ENCODE measurements at regions not wholly inside any gene's neighbourhood (a gene's known extent, or its start where the extent isn't known, plus 50 kb on each side); places are given as distances from the start of the nearest gene placed in this dataset.

DNA sequence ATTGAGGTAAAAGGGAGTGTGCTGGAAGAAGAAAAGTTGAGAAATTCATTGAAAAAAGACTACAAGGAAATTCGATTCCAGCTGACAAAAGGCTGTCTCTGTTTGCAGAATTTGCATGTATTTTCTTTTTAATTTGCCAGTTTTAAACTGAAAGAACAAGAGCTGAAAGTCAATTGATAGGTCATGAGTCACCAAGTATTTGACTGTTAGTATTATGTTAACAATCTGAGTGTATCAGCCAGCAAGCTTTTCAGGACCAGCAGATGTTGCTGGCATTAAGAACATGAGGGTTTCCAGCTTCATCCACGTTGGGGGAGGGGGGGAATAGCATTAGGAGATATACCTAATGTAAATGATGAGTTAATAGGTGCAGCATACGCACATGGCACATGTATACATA, 726.7 kb downstream of the METTL15 start:
- no peak overlapping the region for H3K9ac ChIP-seq (ENCODE audit: low read length)
- no peak overlapping the region for H3K4me3 ChIP-seq (ENCODE audit: control extremely low read depth in 1 of 5, extremely low read depth in 1 of 5, insufficient read depth in 1 of 5, low read depth in 2 of 5, low read length in 4 of 5)
- H3K4me1 ChIP-seq (ENCODE audit: control insufficient read depth in 2 of 2, insufficient read depth in 2 of 2, low read length in 2 of 2): no peaks in the 10 kb centered on the region
- POLR2A ChIA-PET: no interaction called here
- no peak for ATAC-seq (ENCODE audit: low read depth)
- no peaks in the 10 kb centered on the region for H3K27me3 Mint-ChIP-seq
- no peak for DNase-seq
- H4K20me1 ChIP-seq (ENCODE audit: control insufficient read depth, insufficient read depth, low read length, poor library complexity, severe bottlenecking): no peaks in the 10 kb centered on the region
- TF ChIP-seq, protein P1, sequence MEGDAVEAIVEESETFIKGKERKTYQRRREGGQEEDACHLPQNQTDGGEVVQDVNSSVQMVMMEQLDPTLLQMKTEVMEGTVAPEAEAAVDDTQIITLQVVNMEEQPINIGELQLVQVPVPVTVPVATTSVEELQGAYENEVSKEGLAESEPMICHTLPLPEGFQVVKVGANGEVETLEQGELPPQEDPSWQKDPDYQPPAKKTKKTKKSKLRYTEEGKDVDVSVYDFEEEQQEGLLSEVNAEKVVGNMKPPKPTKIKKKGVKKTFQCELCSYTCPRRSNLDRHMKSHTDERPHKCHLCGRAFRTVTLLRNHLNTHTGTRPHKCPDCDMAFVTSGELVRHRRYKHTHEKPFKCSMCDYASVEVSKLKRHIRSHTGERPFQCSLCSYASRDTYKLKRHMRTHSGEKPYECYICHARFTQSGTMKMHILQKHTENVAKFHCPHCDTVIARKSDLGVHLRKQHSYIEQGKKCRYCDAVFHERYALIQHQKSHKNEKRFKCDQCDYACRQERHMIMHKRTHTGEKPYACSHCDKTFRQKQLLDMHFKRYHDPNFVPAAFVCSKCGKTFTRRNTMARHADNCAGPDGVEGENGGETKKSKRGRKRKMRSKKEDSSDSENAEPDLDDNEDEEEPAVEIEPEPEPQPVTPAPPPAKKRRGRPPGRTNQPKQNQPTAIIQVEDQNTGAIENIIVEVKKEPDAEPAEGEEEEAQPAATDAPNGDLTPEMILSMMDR (IDR thresholded peaks at IDR 0.05): no peak
- TF ChIP-seq EZH2 (IDR thresholded peaks at IDR 0.05; ENCODE audit: borderline replicate concordance, insufficient read depth, low read depth, low read length, poor library complexity, severe bottlenecking): no peak
- H3K27ac ChIP-seq (ENCODE audit: low read length in 2 of 2): no peak overlapping the region
- intact Hi-C loops (cut with micrococcal nuclease): no loop called here
- 58% methylated on average over 1 of the region's 3 CpGs for WGBS (ENCODE audit: insufficient coverage)
- H3K27me3 ChIP-seq (replicated peaks in 1 of 4; ENCODE audit: control extremely low read depth in 1 of 4, control insufficient read depth in 3 of 4, insufficient read depth in 4 of 4, low read length in 3 of 4): no peaks in the 10 kb centered on the region
- CTCF ChIA-PET: no interaction called here
- H3K9me3 Mint-ChIP-seq (ENCODE audit: insufficient read depth): peaks cover 3% of the 10 kb centered on the region
- no peak overlapping the region for H3K4me2 ChIP-seq (replicated peaks; ENCODE audit: low read depth, low read length, poor library complexity, severe bottlenecking)
- H3K36me3 ChIP-seq (replicated peaks in 1 of 2; ENCODE audit: control extremely low read depth in 1 of 2, control insufficient read depth in 1 of 2, extremely low read depth in 1 of 2, insufficient read depth in 2 of 2, low read length in 1 of 2): no peaks in the 10 kb centered on the region
- peaks cover 0 to 1% (median 0%) of the 10 kb centered on the region in 3 donors for H3K9me3 ChIP-seq (ENCODE audit: control extremely low read depth in 1 of 3, control insufficient read depth in 2 of 3, insufficient read depth in 1 of 3, low read length in 2 of 3)
- H3K27ac Mint-ChIP-seq: no peak overlapping the region
- no peak overlapping the region for H3K4me3 Mint-ChIP-seq
- no peak overlapping the region for H2AFZ ChIP-seq (ENCODE audit: insufficient read depth, low read depth, low read length, poor library complexity, severe bottlenecking)
- no peaks in the 10 kb centered on the region for H3K79me2 ChIP-seq (ENCODE audit: control insufficient read depth, insufficient read depth, low read length)
- no peaks in the 10 kb centered on the region for H3K4me1 Mint-ChIP-seq

DNA sequence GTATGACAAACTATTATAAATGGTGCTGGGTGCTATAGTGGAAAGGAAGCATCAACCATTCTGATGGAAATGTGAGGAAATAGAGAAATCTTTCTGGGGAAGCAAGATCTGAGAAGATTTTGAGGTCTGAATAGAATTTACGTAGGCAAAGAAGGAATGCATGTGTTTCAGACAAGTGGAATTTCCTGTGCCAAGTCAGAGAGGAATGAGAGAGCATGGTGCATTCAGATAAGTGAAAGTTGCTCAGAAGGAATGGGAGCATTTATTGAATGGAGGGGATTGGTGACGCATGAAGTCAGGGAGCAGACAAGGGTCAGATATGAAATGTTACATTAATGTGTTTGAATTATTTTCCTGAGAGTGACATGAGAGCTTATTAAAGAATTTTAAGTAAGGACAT, 725.5 kb downstream of the METTL15 start:
- POLR2A ChIA-PET: no interaction called here
- Mint-ChIP-seq H3K4me1 (no peaks in the 10 kb centered on the region), H3K4me3 (no peak overlapping the region), H3K9me3 (ENCODE audit: insufficient read depth) (peaks cover 3% of the 10 kb centered on the region), H3K27ac (no peak overlapping the region), H3K27me3 (no peaks in the 10 kb centered on the region)
- no peak overlapping the region for H2AFZ ChIP-seq (ENCODE audit: insufficient read depth, low read depth, low read length, poor library complexity, severe bottlenecking)
- H3K79me2 ChIP-seq (ENCODE audit: control insufficient read depth, insufficient read depth, low read length): no peaks in the 10 kb centered on the region
- H3K27ac ChIP-seq (ENCODE audit: low read length in 2 of 2): no peak overlapping the region
- H3K4me3 ChIP-seq (ENCODE audit: control extremely low read depth in 1 of 5, extremely low read depth in 1 of 5, insufficient read depth in 1 of 5, low read depth in 2 of 5, low read length in 4 of 5): no peak overlapping the region
- DNase-seq: no peak
- H4K20me1 ChIP-seq (ENCODE audit: control insufficient read depth, insufficient read depth, low read length, poor library complexity, severe bottlenecking): no peaks in the 10 kb centered on the region
- intact Hi-C loops (cut with micrococcal nuclease): no loop called here
- no peaks in the 10 kb centered on the region for H3K27me3 ChIP-seq (replicated peaks in 1 of 4; ENCODE audit: control extremely low read depth in 1 of 4, control insufficient read depth in 3 of 4, insufficient read depth in 4 of 4, low read length in 3 of 4)
- 81% methylated on average over 2 of the region's 2 CpGs for WGBS (ENCODE audit: insufficient coverage)
- no peaks in the 10 kb centered on the region for H3K4me1 ChIP-seq (ENCODE audit: control insufficient read depth in 2 of 2, insufficient read depth in 2 of 2, low read length in 2 of 2)
- no peak for ATAC-seq (ENCODE audit: low read depth)
- H3K9ac ChIP-seq (ENCODE audit: low read length): no peak overlapping the region
- no peak overlapping the region for H3K4me2 ChIP-seq (replicated peaks; ENCODE audit: low read depth, low read length, poor library complexity, severe bottlenecking)
- TF ChIP-seq, protein P1 (IDR thresholded peaks at IDR 0.05): no peak
- no peak for TF ChIP-seq EZH2 (IDR thresholded peaks at IDR 0.05; ENCODE audit: borderline replicate concordance, insufficient read depth, low read depth, low read length, poor library complexity, severe bottlenecking)
- peaks cover 0 to 1% (median 0%) of the 10 kb centered on the region in 3 donors for H3K9me3 ChIP-seq (ENCODE audit: control extremely low read depth in 1 of 3, control insufficient read depth in 2 of 3, insufficient read depth in 1 of 3, low read length in 2 of 3)
- H3K36me3 ChIP-seq (replicated peaks in 1 of 2; ENCODE audit: control extremely low read depth in 1 of 2, control insufficient read depth in 1 of 2, extremely low read depth in 1 of 2, insufficient read depth in 2 of 2, low read length in 1 of 2): no peaks in the 10 kb centered on the region
- CTCF ChIA-PET: no interaction called here

Measured in B cell (primary cell).